ENCODE measurements at regions not wholly inside any gene's neighbourhood (a gene's known extent, or its start where the extent isn't known, plus 50 kb on each side); places are given as distances from the start of the nearest gene placed in this dataset.
"Not testable (repeated sequence)": the region's sequence is repeated elsewhere in the genome, so short reads cannot be mapped to it uniquely, and the experiment has no call there.

- no peak for DNase-seq (ENCODE audit: low spot score)
These were observed 129.1 kb upstream of the RAP2B start for GRCh38 chr3:153032891-153033290.

- no peak for DNase-seq (ENCODE audit: low spot score)
These were observed 125.2 kb upstream of the RAP2B start for GRCh38 chr3:153036846-153037245.

GRCh38 chr3:153038367-153038766 is 123.7 kb upstream of the RAP2B start:
- no peak for DNase-seq (ENCODE audit: low spot score)

GRCh38 chr3:153038779-153039178 is 123.2 kb upstream of the RAP2B start:
- DNase-seq (ENCODE audit: low spot score) = no peak

- DNase-seq (ENCODE audit: low spot score) = no peak
These were observed 120.8 kb upstream of the RAP2B start for GRCh38 chr3:153041181-153041580.

- DNase-seq (ENCODE audit: low spot score) = no peak
These were observed 119.9 kb upstream of the RAP2B start for GRCh38 chr3:153042088-153042487.

- DNase-seq (ENCODE audit: low spot score) = no peak
These were observed 118.2 kb upstream of the RAP2B start for GRCh38 chr3:153043729-153044328.

GRCh38 chr3:153045150-153045549 is 116.9 kb upstream of the RAP2B start:
- DNase-seq (ENCODE audit: low spot score) = no peak

GRCh38 chr3:153050978-153051377 is 111.0 kb upstream of the RAP2B start:
- no peak for DNase-seq (ENCODE audit: low spot score)

- no peak for DNase-seq (ENCODE audit: low spot score)
These were observed 110.5 kb upstream of the RAP2B start for GRCh38 chr3:153051427-153052095.

- no peak for DNase-seq (ENCODE audit: low spot score)
These were observed 109.9 kb upstream of the RAP2B start for GRCh38 chr3:153052096-153052460.

GRCh38 chr3:153055217-153055616 is 106.8 kb upstream of the RAP2B start:
- no peak for DNase-seq (ENCODE audit: low spot score)

- no peak for DNase-seq (ENCODE audit: low spot score)
These were observed 106.2 kb upstream of the RAP2B start for GRCh38 chr3:153055779-153056178.

- DNase-seq (ENCODE audit: low spot score) = not testable (repeated sequence)
These were observed 103.9 kb upstream of the RAP2B start for GRCh38 chr3:153058031-153058688.

- DNase-seq (ENCODE audit: low spot score) = no peak
These were observed 101.7 kb upstream of the RAP2B start for GRCh38 chr3:153060346-153060745.

- no peak for DNase-seq (ENCODE audit: low spot score)
These were observed 100.0 kb upstream of the RAP2B start for GRCh38 chr3:153061938-153062528.

GRCh38 chr3:153063337-153063736 is 98.7 kb upstream of the RAP2B start:
- no peak for DNase-seq (ENCODE audit: low spot score)

GRCh38 chr3:153066983-153067382 is 95.0 kb upstream of the RAP2B start:
- DNase-seq (ENCODE audit: low spot score) = no peak

- no peak for DNase-seq (ENCODE audit: low spot score)
These were observed 92.2 kb upstream of the RAP2B start for GRCh38 chr3:153069598-153070510.

- no peak for DNase-seq (ENCODE audit: low spot score)
These were observed 91.5 kb upstream of the RAP2B start for GRCh38 chr3:153070511-153070868.

- no peak for DNase-seq (ENCODE audit: low spot score)
These were observed 89.6 kb upstream of the RAP2B start for GRCh38 chr3:153072382-153072781.

GRCh38 chr3:153072856-153073255 is 89.2 kb upstream of the RAP2B start:
- no peak for DNase-seq (ENCODE audit: low spot score)

Data from D341Med (cell line).